ENCODE measurements at regions not wholly inside any gene's neighbourhood (a gene's known extent, or its start where the extent isn't known, plus 50 kb on each side); places are given as distances from the start of the nearest gene placed in this dataset.

DNA sequence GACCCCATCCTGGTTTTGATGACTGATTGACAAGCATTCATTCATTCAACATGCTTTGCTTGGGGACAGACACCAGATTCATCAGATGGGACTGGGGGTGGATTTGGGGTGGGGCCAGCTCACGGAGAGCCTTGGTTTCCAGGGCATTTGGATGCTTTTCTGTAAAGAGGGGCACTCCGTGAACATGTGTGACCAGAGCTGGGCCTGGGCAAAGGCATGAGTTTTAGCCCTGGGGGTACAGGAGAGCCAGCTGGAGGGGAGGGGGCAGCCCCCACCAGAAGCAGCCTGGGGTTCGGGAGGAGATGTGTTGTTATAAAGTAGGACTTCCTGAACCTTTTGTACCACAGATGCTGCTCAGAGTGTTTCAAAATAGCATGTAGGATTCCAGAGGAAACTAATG, 99.7 kb downstream of the RIPK4 start:
- Histone ChIP-seq H3K4me3 (replicated peaks; ENCODE audit: low read depth, low read length) (no peak overlapping the region), H3K27me3 (replicated peaks; ENCODE audit: control insufficient read depth, insufficient read depth, low read length) (no peaks in the 10 kb centered on the region; the same call in none of the 2 replicates), H3K36me3 (ENCODE audit: control insufficient read depth, insufficient read depth, low read length) (no peaks in the 10 kb centered on the region)
- TF ChIP-seq, protein P1, sequence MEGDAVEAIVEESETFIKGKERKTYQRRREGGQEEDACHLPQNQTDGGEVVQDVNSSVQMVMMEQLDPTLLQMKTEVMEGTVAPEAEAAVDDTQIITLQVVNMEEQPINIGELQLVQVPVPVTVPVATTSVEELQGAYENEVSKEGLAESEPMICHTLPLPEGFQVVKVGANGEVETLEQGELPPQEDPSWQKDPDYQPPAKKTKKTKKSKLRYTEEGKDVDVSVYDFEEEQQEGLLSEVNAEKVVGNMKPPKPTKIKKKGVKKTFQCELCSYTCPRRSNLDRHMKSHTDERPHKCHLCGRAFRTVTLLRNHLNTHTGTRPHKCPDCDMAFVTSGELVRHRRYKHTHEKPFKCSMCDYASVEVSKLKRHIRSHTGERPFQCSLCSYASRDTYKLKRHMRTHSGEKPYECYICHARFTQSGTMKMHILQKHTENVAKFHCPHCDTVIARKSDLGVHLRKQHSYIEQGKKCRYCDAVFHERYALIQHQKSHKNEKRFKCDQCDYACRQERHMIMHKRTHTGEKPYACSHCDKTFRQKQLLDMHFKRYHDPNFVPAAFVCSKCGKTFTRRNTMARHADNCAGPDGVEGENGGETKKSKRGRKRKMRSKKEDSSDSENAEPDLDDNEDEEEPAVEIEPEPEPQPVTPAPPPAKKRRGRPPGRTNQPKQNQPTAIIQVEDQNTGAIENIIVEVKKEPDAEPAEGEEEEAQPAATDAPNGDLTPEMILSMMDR (IDR thresholded peaks at IDR 0.05; ENCODE audit: insufficient read depth, low read length, poor library complexity, severe bottlenecking), result no peak
- DNase-seq (ENCODE audit: extremely low read depth, insufficient read length), result no peak

DNA sequence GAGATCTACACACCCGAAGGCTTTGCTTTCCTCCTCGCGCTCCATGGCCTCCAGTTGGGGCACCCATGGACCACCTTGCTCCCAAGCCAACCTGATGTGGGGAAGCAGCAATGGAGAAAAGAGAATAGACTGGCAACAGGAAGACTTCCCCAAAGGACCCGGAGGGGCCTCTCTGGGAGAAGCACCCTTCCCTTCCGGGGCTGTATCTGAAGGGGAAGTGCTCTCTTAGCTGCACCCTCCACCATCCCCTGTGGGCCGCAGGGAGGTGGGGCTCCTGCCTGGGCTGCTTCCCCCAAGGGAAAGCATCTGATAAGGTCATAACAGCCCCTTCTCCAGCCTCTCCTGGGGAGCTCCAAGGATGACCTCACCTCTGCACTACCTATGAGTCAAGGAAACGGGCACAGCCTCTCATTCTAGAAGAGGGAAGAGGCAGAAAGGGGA, 100.2 kb downstream of the RIPK4 start:
- no peak overlapping the region for H3K4me3 ChIP-seq (replicated peaks; ENCODE audit: low read depth, low read length)
- DNase-seq (ENCODE audit: extremely low read depth, insufficient read length), result no peak
- TF ChIP-seq, protein P1 (IDR thresholded peaks at IDR 0.05; ENCODE audit: insufficient read depth, low read length, poor library complexity, severe bottlenecking), result no peak
- no peaks in the 10 kb centered on the region; the same call in none of the 2 replicates for H3K27me3 ChIP-seq (replicated peaks; ENCODE audit: control insufficient read depth, insufficient read depth, low read length)
- no peaks in the 10 kb centered on the region for H3K36me3 ChIP-seq (ENCODE audit: control insufficient read depth, insufficient read depth, low read length)

DNA sequence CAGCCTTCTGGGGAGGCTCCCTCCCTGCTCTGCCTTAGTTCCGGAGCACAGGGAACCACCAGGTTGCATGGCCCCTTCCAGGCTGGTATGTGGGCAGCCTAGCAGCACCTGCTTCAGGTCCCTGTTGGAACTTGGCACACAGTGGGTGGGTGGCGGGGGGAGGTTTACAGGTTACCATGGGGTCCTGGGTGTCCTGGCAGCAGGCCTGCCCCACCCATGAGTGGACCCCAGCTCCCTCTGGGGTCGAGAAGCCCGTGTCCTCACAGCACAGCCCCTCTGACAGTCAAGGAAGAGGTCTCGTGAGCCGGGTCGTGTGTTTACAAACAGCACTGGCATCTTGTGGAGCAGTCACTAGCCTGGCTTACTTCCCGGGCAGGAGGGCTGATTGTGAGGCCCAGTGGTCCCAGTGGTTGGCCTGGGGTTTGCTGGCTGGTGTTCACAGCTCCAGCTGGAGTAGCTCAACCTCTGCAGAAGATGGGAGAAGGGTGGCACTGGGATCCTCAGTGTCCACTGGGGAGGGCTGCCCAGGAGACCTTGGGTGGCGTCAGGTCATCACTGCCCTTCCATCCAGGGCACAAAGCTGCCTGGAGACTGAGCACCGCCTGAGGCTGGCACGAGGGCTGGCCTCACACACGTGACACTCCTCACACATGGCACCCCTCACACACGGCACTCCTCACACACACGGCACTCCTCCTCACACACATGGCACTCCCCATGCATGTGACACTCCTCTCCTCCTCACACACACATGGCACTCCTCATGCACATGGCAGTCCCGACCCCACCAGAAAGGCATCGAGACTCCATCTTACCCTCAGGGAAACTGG, 100.9 kb downstream of the RIPK4 start:
- no peaks in the 10 kb centered on the region for H3K36me3 ChIP-seq (ENCODE audit: control insufficient read depth, insufficient read depth, low read length)
- no peak for DNase-seq (ENCODE audit: extremely low read depth, insufficient read length)
- H3K4me3 ChIP-seq (replicated peaks; ENCODE audit: low read depth, low read length), result no peak overlapping the region
- TF ChIP-seq, protein P1 (IDR thresholded peaks at IDR 0.05; ENCODE audit: insufficient read depth, low read length, poor library complexity, severe bottlenecking), result no peak
- no peaks in the 10 kb centered on the region; the same call in none of the 2 replicates for H3K27me3 ChIP-seq (replicated peaks; ENCODE audit: control insufficient read depth, insufficient read depth, low read length)

DNA sequence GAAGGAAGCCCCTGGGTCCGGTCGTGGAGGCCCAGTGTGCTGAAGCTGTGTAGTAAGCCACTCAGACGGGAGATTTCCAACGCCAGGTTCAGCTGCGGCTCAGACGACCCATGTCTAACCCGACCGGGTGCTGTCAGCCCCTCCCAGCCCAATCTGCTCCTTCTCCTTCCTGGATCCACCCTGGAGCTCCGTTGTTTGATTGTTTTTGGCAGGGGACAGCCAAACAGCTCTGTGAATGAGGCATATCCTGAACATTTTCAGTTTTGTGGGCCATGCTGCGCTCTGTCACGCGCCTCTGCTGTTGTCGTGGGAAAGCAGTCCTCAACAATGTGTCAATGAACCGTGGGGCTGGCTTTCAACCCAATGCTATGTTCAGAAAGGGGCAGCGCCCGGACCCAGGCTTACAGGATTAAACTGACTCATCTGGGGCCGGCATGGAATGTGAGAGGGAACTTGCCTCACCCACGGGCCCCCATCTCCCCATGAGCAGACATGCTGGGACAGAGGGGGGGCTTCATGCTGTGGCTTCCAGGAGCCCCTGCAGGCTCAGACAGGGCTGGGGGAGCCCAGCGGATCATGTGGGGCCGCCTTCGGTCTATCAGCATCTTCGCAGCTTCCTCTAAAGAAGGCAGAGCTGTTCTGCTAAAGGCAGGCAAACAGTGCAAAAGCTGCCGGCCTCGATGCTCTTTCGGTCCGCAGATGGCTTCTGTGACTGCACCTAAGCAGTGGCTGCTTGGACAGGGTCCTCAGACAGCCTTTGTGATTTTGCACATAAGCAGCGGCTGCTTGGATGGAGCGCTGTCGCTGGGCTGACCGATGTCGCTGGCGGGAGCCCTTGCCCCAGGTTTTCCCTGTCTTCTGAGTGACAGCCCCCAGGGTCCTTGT, 101.7 kb downstream of the RIPK4 start:
- no peak overlapping the region for H3K4me3 ChIP-seq (replicated peaks; ENCODE audit: low read depth, low read length)
- TF ChIP-seq, protein P1 (IDR thresholded peaks at IDR 0.05; ENCODE audit: insufficient read depth, low read length, poor library complexity, severe bottlenecking), result no peak
- no peaks in the 10 kb centered on the region; the same call in none of the 2 replicates for H3K27me3 ChIP-seq (replicated peaks; ENCODE audit: control insufficient read depth, insufficient read depth, low read length)
- H3K36me3 ChIP-seq (ENCODE audit: control insufficient read depth, insufficient read depth, low read length), result no peaks in the 10 kb centered on the region
- no peak for DNase-seq (ENCODE audit: extremely low read depth, insufficient read length)

DNA sequence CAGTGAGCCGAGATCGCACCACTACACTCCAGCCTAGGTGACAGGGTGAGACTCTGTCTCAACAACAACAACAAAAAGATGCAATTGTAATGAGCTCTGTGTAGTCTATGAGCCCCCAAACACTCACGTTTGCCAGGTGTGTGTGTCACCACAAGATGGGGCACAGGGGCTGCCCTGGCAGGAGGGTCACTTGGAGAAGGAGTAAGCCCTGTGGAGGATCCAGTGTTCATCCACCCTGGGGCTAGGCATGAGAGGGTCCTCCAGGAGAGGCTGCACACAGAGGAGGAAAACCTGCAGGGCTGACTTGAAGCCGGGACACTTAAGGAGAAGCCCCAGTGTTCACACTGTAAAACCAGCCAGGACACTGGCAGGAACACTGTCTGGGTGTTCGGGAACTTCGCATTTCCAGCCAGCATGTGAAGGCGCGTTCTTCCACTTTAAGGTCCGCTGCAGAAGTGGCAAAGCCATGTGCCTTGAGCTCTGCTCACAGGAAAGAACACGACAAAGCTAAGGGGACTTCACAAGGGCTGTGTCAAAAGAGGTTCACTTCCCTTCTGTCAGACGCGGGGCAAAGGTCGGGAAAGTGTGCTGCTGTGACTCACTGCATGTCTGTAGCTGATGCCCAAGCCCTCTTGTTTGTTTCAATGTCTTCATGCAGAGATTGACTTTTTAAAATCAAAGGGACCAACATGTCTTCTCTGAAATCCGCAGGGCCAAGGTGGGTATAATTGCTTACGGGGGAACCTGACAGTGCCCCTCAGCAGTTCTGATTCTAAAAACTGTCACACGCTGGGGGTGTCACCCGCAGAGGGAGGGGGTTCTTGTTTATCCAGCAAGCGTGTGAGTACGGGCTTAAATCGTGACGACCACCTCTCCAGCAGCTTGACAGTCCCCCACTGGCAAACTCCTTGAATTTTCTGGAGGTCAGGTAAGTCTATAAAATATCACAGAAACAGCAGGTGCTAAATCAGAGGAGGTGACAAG, 102.8 kb downstream of the RIPK4 start:
- DNase-seq (ENCODE audit: extremely low read depth, insufficient read length), result no peak
- TF ChIP-seq, protein P1 (IDR thresholded peaks at IDR 0.05; ENCODE audit: insufficient read depth, low read length, poor library complexity, severe bottlenecking), result no peak
- H3K27me3 ChIP-seq (replicated peaks; ENCODE audit: control insufficient read depth, insufficient read depth, low read length), result no peaks in the 10 kb centered on the region; the same call in none of the 2 replicates
- H3K36me3 ChIP-seq (ENCODE audit: control insufficient read depth, insufficient read depth, low read length), result no peaks in the 10 kb centered on the region
- no peak overlapping the region for H3K4me3 ChIP-seq (replicated peaks; ENCODE audit: low read depth, low read length)
